ENCODE measurements at regions not wholly inside any gene's neighbourhood (a gene's known extent, or its start where the extent isn't known, plus 50 kb on each side); places are given as distances from the start of the nearest gene placed in this dataset.

DNA sequence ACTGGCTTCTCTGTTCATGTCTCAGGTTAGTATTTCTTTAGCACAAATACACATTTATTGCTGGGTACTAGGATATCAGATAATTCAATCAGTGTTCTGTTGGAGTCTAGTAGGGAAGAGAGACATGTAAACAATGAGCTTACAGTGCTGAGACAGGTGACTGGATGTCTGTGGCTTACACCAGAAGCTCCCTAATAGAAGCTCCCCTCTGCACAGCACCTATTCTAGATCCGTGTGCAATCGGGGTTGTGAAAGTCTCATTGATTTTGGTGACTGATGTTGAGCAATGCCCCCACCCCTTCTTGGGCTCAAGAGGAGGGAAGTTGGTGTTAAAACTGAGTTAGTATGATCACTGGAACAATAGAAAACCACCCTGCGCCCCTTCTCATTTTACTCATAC lies 279.2 kb downstream of the RPS6KC1 start:
- H3K4me1 Mint-ChIP-seq (ENCODE audit: unreplicated experiment): peaks cover 52% of the 10 kb centered on the region
- no peaks in the 10 kb centered on the region for H3K36me3 Mint-ChIP-seq (ENCODE audit: low read depth, unreplicated experiment)
- no peak overlapping the region for H3K27ac Mint-ChIP-seq (ENCODE audit: unreplicated experiment)
- H3K9me3 Mint-ChIP-seq (ENCODE audit: unreplicated experiment): no peaks in the 10 kb centered on the region
- H3K4me3 Mint-ChIP-seq (ENCODE audit: unreplicated experiment): no peak overlapping the region
- TF ChIP-seq, protein P1, sequence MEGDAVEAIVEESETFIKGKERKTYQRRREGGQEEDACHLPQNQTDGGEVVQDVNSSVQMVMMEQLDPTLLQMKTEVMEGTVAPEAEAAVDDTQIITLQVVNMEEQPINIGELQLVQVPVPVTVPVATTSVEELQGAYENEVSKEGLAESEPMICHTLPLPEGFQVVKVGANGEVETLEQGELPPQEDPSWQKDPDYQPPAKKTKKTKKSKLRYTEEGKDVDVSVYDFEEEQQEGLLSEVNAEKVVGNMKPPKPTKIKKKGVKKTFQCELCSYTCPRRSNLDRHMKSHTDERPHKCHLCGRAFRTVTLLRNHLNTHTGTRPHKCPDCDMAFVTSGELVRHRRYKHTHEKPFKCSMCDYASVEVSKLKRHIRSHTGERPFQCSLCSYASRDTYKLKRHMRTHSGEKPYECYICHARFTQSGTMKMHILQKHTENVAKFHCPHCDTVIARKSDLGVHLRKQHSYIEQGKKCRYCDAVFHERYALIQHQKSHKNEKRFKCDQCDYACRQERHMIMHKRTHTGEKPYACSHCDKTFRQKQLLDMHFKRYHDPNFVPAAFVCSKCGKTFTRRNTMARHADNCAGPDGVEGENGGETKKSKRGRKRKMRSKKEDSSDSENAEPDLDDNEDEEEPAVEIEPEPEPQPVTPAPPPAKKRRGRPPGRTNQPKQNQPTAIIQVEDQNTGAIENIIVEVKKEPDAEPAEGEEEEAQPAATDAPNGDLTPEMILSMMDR (IDR thresholded peaks at IDR 0.05; ENCODE audit: unreplicated experiment): no peak
- H3K27me3 Mint-ChIP-seq (ENCODE audit: unreplicated experiment): no peaks in the 10 kb centered on the region
- DNase-seq (ENCODE audit: low spot score): no peak

DNA sequence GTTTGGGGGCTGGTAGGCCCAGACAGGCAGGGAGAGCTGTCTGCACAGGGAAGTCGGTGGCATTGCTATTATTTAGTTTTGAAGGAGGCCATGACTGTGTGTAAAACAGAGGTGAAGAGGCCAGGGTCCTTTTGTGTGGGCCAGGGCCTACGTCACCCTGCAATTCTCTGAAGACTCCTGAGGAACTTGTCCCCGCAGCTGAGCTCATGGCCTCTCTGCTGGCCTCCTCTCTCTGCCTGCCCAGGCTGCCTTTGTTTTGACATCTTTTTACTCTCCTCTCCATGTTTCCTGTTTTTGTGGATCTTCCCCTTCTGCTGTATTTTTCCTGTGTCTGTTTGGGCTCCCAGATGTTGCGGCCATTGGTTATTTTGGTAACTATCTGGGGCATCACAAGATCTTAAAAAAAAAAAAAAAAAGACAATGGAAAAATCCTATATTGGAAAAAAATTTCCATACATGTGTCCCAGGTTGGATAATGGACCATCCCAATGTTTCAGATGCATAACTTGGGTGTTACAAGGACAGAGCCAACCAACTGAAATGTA lies 280.7 kb downstream of the RPS6KC1 start:
- DNase-seq (ENCODE audit: low spot score): no peak
- no peaks in the 10 kb centered on the region for H3K9me3 Mint-ChIP-seq (ENCODE audit: unreplicated experiment)
- peaks cover 41% of the 10 kb centered on the region for H3K4me1 Mint-ChIP-seq (ENCODE audit: unreplicated experiment)
- no peaks in the 10 kb centered on the region for H3K27me3 Mint-ChIP-seq (ENCODE audit: unreplicated experiment)
- no peaks in the 10 kb centered on the region for H3K36me3 Mint-ChIP-seq (ENCODE audit: low read depth, unreplicated experiment)
- H3K4me3 Mint-ChIP-seq (ENCODE audit: unreplicated experiment): no peak overlapping the region
- H3K27ac Mint-ChIP-seq (ENCODE audit: unreplicated experiment): peak overlapping the region; percentile 61
- TF ChIP-seq, protein P1 (IDR thresholded peaks at IDR 0.05; ENCODE audit: unreplicated experiment): no peak

DNA sequence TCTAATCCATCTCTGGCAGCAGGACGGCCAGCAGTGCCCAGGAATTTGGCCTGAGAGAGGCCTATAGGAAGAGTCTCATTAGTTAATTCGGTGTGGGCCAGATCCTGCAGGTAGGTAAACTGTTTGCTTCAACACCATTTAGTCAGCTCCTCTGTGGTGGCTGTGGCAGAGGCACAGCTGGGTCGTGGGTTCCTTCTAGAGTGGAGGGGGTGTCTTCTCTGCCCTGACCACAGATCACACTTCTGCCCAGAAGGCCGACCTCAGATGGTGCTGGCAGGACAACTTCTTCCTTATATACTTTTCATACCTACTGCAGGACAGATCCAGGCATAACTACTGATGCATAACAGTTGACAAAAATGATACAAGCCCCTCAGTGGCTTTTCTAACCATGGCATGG lies 281.4 kb downstream of the RPS6KC1 start:
- no peaks in the 10 kb centered on the region for H3K36me3 Mint-ChIP-seq (ENCODE audit: low read depth, unreplicated experiment)
- peaks cover 34% of the 10 kb centered on the region for H3K4me1 Mint-ChIP-seq (ENCODE audit: unreplicated experiment)
- TF ChIP-seq, protein P1 (IDR thresholded peaks at IDR 0.05; ENCODE audit: unreplicated experiment): no peak
- no peak for DNase-seq (ENCODE audit: low spot score)
- H3K27me3 Mint-ChIP-seq (ENCODE audit: unreplicated experiment): no peaks in the 10 kb centered on the region
- H3K27ac Mint-ChIP-seq (ENCODE audit: unreplicated experiment): no peak overlapping the region
- H3K4me3 Mint-ChIP-seq (ENCODE audit: unreplicated experiment): no peak overlapping the region
- H3K9me3 Mint-ChIP-seq (ENCODE audit: unreplicated experiment): no peaks in the 10 kb centered on the region

DNA sequence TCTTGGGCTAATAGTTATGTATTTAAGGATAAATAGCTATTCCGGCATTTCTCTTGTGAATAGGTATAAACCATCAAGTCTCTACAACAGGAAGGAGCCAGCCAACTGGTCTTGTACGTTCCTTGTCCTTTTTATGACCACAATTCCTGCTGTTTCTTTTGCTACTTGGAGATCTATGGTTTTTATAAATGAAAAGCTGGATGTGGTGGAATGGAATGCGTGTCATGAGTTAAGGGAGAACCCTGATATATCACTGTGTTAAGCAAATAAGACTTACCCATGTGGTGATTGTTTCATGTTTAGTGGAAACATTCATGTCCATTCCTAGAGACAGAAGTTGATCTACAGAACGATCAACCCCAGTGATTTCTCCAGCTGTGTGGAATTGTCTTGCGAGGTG lies 282.1 kb downstream of the RPS6KC1 start:
- Mint-ChIP-seq H3K36me3 (ENCODE audit: low read depth, unreplicated experiment) (no peaks in the 10 kb centered on the region), H3K4me3 (ENCODE audit: unreplicated experiment) (no peak overlapping the region), H3K27me3 (ENCODE audit: unreplicated experiment) (no peaks in the 10 kb centered on the region), H3K27ac (ENCODE audit: unreplicated experiment) (no peak overlapping the region), H3K4me1 (ENCODE audit: unreplicated experiment) (peaks cover 34% of the 10 kb centered on the region), H3K9me3 (ENCODE audit: unreplicated experiment) (no peaks in the 10 kb centered on the region)
- DNase-seq (ENCODE audit: low spot score): no peak
- TF ChIP-seq, protein P1 (IDR thresholded peaks at IDR 0.05; ENCODE audit: unreplicated experiment): no peak

DNA sequence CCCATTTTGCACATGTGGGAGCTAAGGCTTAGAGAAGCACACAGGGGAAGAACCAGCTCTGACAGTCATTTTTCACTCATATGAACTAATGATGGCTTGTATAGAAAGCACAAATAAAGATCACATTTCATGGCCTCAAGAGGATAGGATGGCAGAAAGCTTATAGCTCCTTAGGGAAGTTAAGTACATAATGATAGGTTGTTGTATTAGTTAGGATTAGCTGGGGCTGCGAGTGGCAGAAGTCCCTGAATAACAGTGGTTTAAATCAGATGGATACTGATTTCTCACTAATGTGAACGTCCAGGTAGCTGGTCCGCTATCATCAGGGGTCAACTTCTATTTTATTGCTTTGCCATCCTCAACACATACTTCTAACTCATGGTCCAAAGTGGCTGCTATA lies 284.0 kb downstream of the RPS6KC1 start:
- TF ChIP-seq, protein P1 (IDR thresholded peaks at IDR 0.05; ENCODE audit: unreplicated experiment): no peak
- Mint-ChIP-seq H3K27me3 (ENCODE audit: unreplicated experiment) (no peaks in the 10 kb centered on the region), H3K36me3 (ENCODE audit: low read depth, unreplicated experiment) (no peaks in the 10 kb centered on the region), H3K4me3 (ENCODE audit: unreplicated experiment) (no peak overlapping the region), H3K9me3 (ENCODE audit: unreplicated experiment) (no peaks in the 10 kb centered on the region), H3K27ac (ENCODE audit: unreplicated experiment) (no peak overlapping the region), H3K4me1 (ENCODE audit: unreplicated experiment) (peaks cover 33% of the 10 kb centered on the region)
- no peak for DNase-seq (ENCODE audit: low spot score)

Data from endothelial cell (in vitro differentiated cells).